SU-DHL-6 (cell line): ENCODE measurements at regions not wholly inside any gene's neighbourhood (a gene's known extent, or its start where the extent isn't known, plus 50 kb on each side); places are given as distances from the start of the nearest gene placed in this dataset.

ENCODE experiments used
- H2AFZ ChIP-seq: fragments of 200-600 bp; sonication (generic); 2 replicates; pipeline ENCODE4 v1.6.1; 2014; ENCODE audit warnings: low read depth, mild to moderate bottlenecking, moderate library complexity, mixed read lengths, antibody characterized with exemption, low read length; ENCODE audit not compliant: severe bottlenecking
- H3F3A ChIP-seq: fragments of 200-600 bp; shearing (Covaris generic); 2 replicates; pipeline ENCODE4 v1.6.0; 2016; ENCODE audit warnings: antibody characterized with exemption, mild to moderate bottlenecking; ENCODE audit not compliant: insufficient read depth
- H3K27ac ChIP-seq: fragments of 200-600 bp; sonication (generic); 2 replicates; pipeline ENCODE4 v1.5.1; 2016; ENCODE audit warnings: low read depth, mild to moderate bottlenecking, low read length, moderate library complexity, mixed read lengths
- H3K27me3 ChIP-seq: fragments of 200-600 bp; sonication (generic), shearing (Covaris generic); 2 replicates; pipeline ENCODE4 v1.6.0; 2014; ENCODE audit warnings: mild to moderate bottlenecking, low read length
- H3K36me3 ChIP-seq: fragments of 200-600 bp; sonication (generic); 2 replicates; pipeline ENCODE4 v1.6.1; 2014; ENCODE audit warnings: mild to moderate bottlenecking, low read length, mixed read lengths
- H3K4me2 ChIP-seq: fragments of 300-600, 200-600 bp; shearing (Covaris generic), sonication (generic); 2 replicates; pipeline ENCODE4 v1.6.0; 2014; ENCODE audit warnings: low read length, low read depth, mild to moderate bottlenecking; ENCODE audit not compliant: poor library complexity, severe bottlenecking
- H3K4me3 ChIP-seq: fragments of 200-600 bp; sonication (generic); 2 replicates; pipeline ENCODE4 v1.5.1; 2014; ENCODE audit warnings: antibody characterized with exemption, low read length, mild to moderate bottlenecking, mixed read lengths; ENCODE audit not compliant: insufficient read depth, poor library complexity, severe bottlenecking
- H3K79me2 ChIP-seq: fragments of 200-600 bp; sonication (generic); 2 replicates; pipeline ENCODE4 v1.6.1; 2014; ENCODE audit warnings: mild to moderate bottlenecking, low read length, moderate library complexity; ENCODE audit not compliant: insufficient read depth
- H3K9ac ChIP-seq: fragments of 200-600 bp; sonication (generic); 2 replicates; pipeline ENCODE4 v1.7.0; 2014; ENCODE audit warnings: mild to moderate bottlenecking, low read length
- H3K9me2 ChIP-seq: fragments of 200-600 bp; sonication (generic); replicated peaks from 2 replicates; pipeline ENCODE4 v1.6.1; 2014; ENCODE audit warnings: low read length; ENCODE audit not compliant: insufficient read depth
- H3K9me3 ChIP-seq: fragments of 200-600 bp; sonication (generic); 2 replicates; pipeline ENCODE4 v1.6.1; 2014; ENCODE audit warnings: low read length, mixed read lengths; ENCODE audit not compliant: insufficient read depth
- H4K20me1 ChIP-seq: fragments of 200-600 bp; sonication (generic); 2 replicates; pipeline ENCODE4 v1.6.1; 2014; ENCODE audit warnings: low read depth, mild to moderate bottlenecking, antibody characterized with exemption, low read length, moderate library complexity, mixed read lengths
- EZH2phosphoT487 ChIP-seq: fragments of 200-600 bp; sonication (generic), shearing (Covaris generic); conservative IDR thresholded peaks from 2 replicates; pipeline ENCODE4 v1.6.1; 2018; ENCODE audit warnings: mild to moderate bottlenecking, antibody characterized with exemption, low read length, moderate library complexity, mixed read lengths
- TF ChIP-seq, protein P1 (sequence below): fragments of 200-600 bp; sonication (generic); IDR thresholded peaks from one replicate; pipeline ENCODE4 v1.5.1; 2017; ENCODE audit warnings: antibody characterized with exemption, mild to moderate bottlenecking, low read length, moderate library complexity; ENCODE audit not compliant: insufficient read depth, poor library complexity, severe bottlenecking

DNA sequence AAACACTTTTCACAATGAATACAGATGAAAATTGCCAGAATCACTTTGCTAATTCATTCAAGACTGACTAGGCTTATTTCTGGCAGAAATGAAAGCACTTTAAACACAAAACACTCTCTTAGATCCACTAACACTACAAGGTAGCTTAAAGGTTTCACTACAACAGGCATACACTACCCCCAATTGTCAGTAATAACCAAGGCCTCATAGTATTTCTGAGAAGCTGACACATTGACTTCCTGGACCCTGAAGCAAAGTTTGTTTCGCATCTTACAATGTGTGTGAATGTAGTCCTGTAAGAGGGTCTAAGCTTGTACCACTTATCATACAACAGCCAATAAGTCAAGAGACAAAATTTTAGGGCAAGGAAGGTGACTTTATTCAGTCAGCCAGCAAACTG, 129.9 kb upstream of the FMR1 start:
- Histone ChIP-seq H3K4me2 (no peak overlapping the region), H3K9ac (no peak overlapping the region), H2AFZ (no peak overlapping the region), H4K20me1 (no peaks in the 10 kb centered on the region), H3K36me3 (no peaks in the 10 kb centered on the region), H3K9me3 (no peaks in the 10 kb centered on the region), H3K27me3 (no peaks in the 10 kb centered on the region), H3K27ac (no peak overlapping the region), H3K4me3 (no peak overlapping the region), H3F3A (no peaks in the 10 kb centered on the region), H3K9me2 (no peaks in the 10 kb centered on the region), H3K79me2 (no peaks in the 10 kb centered on the region)
- TF ChIP-seq, protein P1, sequence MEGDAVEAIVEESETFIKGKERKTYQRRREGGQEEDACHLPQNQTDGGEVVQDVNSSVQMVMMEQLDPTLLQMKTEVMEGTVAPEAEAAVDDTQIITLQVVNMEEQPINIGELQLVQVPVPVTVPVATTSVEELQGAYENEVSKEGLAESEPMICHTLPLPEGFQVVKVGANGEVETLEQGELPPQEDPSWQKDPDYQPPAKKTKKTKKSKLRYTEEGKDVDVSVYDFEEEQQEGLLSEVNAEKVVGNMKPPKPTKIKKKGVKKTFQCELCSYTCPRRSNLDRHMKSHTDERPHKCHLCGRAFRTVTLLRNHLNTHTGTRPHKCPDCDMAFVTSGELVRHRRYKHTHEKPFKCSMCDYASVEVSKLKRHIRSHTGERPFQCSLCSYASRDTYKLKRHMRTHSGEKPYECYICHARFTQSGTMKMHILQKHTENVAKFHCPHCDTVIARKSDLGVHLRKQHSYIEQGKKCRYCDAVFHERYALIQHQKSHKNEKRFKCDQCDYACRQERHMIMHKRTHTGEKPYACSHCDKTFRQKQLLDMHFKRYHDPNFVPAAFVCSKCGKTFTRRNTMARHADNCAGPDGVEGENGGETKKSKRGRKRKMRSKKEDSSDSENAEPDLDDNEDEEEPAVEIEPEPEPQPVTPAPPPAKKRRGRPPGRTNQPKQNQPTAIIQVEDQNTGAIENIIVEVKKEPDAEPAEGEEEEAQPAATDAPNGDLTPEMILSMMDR, result no peak
- TF ChIP-seq EZH2phosphoT487, result no peak

DNA sequence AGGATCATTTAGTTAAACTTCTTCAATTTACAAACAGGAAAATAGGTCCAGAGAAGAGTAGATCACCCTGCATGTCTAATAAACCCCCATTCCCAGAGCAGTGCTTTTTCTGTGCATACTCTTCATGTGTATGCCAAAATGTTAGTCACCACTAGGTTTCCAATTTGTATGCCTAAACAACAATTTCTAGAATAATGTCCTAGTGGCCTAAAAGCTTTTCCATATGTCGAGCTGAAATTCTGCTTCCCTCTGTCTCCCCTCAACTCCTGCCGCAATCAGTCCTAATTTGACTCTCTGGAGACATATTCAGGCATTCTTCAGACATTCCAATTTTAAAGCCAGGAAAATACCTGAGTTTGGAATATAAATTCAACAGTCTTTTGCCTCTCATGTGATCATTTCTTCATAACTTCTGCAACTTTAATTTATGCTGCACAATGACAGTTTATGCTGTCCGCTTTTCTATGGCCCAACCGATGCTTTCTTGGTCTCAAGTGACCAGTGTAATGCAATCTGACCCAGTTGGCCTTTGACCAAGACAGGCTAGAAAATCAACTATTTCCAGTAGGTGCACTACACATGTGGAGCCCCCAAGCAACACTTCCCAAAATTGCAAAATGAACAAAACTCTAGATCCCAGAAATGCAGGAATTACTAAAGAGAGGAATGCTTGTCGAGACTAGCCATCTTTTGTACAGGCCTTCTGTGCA, 122.9 kb upstream of the FMR1 start:
- H3K27me3 ChIP-seq, result no peaks in the 10 kb centered on the region
- no peak overlapping the region for H2AFZ ChIP-seq
- H4K20me1 ChIP-seq, result no peaks in the 10 kb centered on the region
- no peak for TF ChIP-seq EZH2phosphoT487
- TF ChIP-seq, protein P1, result no peak
- no peak overlapping the region for H3K4me2 ChIP-seq
- no peak overlapping the region for H3K4me3 ChIP-seq
- H3K36me3 ChIP-seq, result no peaks in the 10 kb centered on the region
- H3K9ac ChIP-seq, result no peak overlapping the region
- H3K9me3 ChIP-seq, result no peaks in the 10 kb centered on the region
- no peaks in the 10 kb centered on the region for H3F3A ChIP-seq
- H3K27ac ChIP-seq, result no peak overlapping the region
- H3K79me2 ChIP-seq, result no peaks in the 10 kb centered on the region
- no peaks in the 10 kb centered on the region for H3K9me2 ChIP-seq

DNA sequence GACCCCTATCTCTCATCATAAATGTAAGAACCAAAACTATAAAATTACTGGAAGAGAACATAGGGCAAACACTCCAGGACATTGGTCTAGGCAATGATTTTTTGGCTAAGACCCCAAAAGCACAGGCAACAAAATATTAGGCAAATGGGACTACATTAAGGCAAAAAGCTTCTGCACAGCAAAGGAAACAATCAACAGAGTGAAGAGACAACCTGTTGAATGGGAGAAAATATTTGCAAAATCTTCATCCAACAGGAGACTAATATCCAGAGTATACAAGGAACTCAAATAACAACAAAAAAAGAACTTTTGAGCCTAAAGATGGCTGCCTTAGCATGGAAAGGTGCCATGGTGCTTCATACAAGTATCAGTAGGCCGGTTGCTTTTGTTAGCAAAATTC, 111.1 kb upstream of the FMR1 start:
- no peak overlapping the region for H3K9ac ChIP-seq
- H3K27ac ChIP-seq, result no peak overlapping the region
- H3K79me2 ChIP-seq, result no peaks in the 10 kb centered on the region
- no peaks in the 10 kb centered on the region for H4K20me1 ChIP-seq
- TF ChIP-seq, protein P1, result no peak
- no peak for TF ChIP-seq EZH2phosphoT487
- no peaks in the 10 kb centered on the region for H3K36me3 ChIP-seq
- H2AFZ ChIP-seq, result no peak overlapping the region
- no peaks in the 10 kb centered on the region for H3K27me3 ChIP-seq
- no peaks in the 10 kb centered on the region for H3F3A ChIP-seq
- no peaks in the 10 kb centered on the region for H3K9me2 ChIP-seq
- no peak overlapping the region for H3K4me3 ChIP-seq
- H3K4me2 ChIP-seq, result no peak overlapping the region
- H3K9me3 ChIP-seq, result no peaks in the 10 kb centered on the region
